GM19468 (cell line): ENCODE measurements at regions not wholly inside any gene's neighbourhood (a gene's known extent, or its start where the extent isn't known, plus 50 kb on each side); places are given as distances from the start of the nearest gene placed in this dataset.
"Not testable (repeated sequence)": the region's sequence is repeated elsewhere in the genome, so short reads cannot be mapped to it uniquely, and the experiment has no call there.

Experiments
- ATAC-seq: cut with Tn5 transposase; IDR thresholded peaks from one replicate; pipeline ENCODE4 v1.9.1; 2021; ENCODE audit warnings: mild to moderate bottlenecking, moderate library complexity, moderate number of reproducible peaks; ENCODE audit not compliant: unreplicated experiment; ENCODE audit errors: extremely low read depth

- ATAC-seq, result no peak
Observed at GRCh38 chr7:131941291-131941690, 384.9 kb upstream of the PODXL start.

GRCh38 chr7:131940621-131941165 is 384.3 kb upstream of the PODXL start:
- no peak for ATAC-seq

- not testable (repeated sequence) for ATAC-seq
Observed at GRCh38 chr7:131938788-131939187, 382.4 kb upstream of the PODXL start.

- ATAC-seq, result no peak
Observed at GRCh38 chr7:131937868-131938267, 381.4 kb upstream of the PODXL start.

- ATAC-seq, result no peak
Observed at GRCh38 chr7:131935180-131935579, 378.8 kb upstream of the PODXL start.

GRCh38 chr7:131934452-131934851 is 378.0 kb upstream of the PODXL start:
- ATAC-seq, result no peak

- ATAC-seq, result no peak
Observed at GRCh38 chr7:131933751-131934289, 377.4 kb upstream of the PODXL start.

GRCh38 chr7:131933219-131933618 is 376.8 kb upstream of the PODXL start:
- not testable (repeated sequence) for ATAC-seq

GRCh38 chr7:131932271-131932670 is 375.8 kb upstream of the PODXL start:
- no peak for ATAC-seq

GRCh38 chr7:131931370-131931769 is 374.9 kb upstream of the PODXL start:
- ATAC-seq, result no peak

- ATAC-seq, result no peak
Observed at GRCh38 chr7:131929632-131930031, 373.2 kb upstream of the PODXL start.

GRCh38 chr7:131927770-131928423 is 371.5 kb upstream of the PODXL start:
- ATAC-seq, result no peak

- no peak for ATAC-seq
Observed at GRCh38 chr7:131925636-131926035, 369.2 kb upstream of the PODXL start.

- no peak for ATAC-seq
Observed at GRCh38 chr7:131924857-131925256, 368.4 kb upstream of the PODXL start.

GRCh38 chr7:131922948-131923347 is 366.5 kb upstream of the PODXL start:
- ATAC-seq, result not testable (repeated sequence)

- ATAC-seq, result no peak
Observed at GRCh38 chr7:131921016-131921415, 364.6 kb upstream of the PODXL start.

GRCh38 chr7:131919920-131920709 is 363.7 kb upstream of the PODXL start:
- ATAC-seq, result no peak

GRCh38 chr7:131911112-131911511 is 354.7 kb upstream of the PODXL start:
- ATAC-seq, result no peak

GRCh38 chr7:131909151-131909768 is 352.8 kb upstream of the PODXL start:
- no peak for ATAC-seq

GRCh38 chr7:131908714-131909113 is 352.3 kb upstream of the PODXL start:
- no peak for ATAC-seq
